Type B pancreatic cell (in vitro differentiated cells): ENCODE measurements at regions not wholly inside any gene's neighbourhood (a gene's known extent, or its start where the extent isn't known, plus 50 kb on each side); places are given as distances from the start of the nearest gene placed in this dataset.

Source experiments
- DNase-seq: peaks from one replicate; pipeline ENCODE4 v3.0.0; 2021; ENCODE audit warnings: mixed read lengths; ENCODE audit not compliant: unreplicated experiment; ENCODE audit errors: extremely low spot score
- H3K27ac Mint-ChIP-seq: 2 replicates; pipeline ENCODE4 v1.8.0; 2021; ENCODE audit warnings: mild to moderate bottlenecking, mixed read lengths
- H3K27me3 Mint-ChIP-seq: 2 replicates; pipeline ENCODE4 v1.8.0; 2021; ENCODE audit warnings: mixed read lengths
- H3K36me3 Mint-ChIP-seq: 2 replicates; pipeline ENCODE4 v1.8.0; 2021; ENCODE audit warnings: mixed read lengths
- H3K4me1 Mint-ChIP-seq: one replicate; pipeline ENCODE4 v1.8.0; 2021; ENCODE audit warnings: mixed read lengths; ENCODE audit not compliant: unreplicated experiment
- H3K4me3 Mint-ChIP-seq: 2 replicates; pipeline ENCODE4 v1.8.0; 2021; ENCODE audit warnings: mild to moderate bottlenecking, mixed read lengths
- H3K9me3 Mint-ChIP-seq: 2 replicates; pipeline ENCODE4 v1.8.0; 2021; ENCODE audit warnings: mixed read lengths
- CTCF ChIP-seq: fragments of 200-600 bp; sonication (generic); conservative IDR thresholded peaks from 2 replicates; pipeline ENCODE4 v1.5.0; 2021; ENCODE audit warnings: antibody characterized with exemption, mild to moderate bottlenecking

DNA sequence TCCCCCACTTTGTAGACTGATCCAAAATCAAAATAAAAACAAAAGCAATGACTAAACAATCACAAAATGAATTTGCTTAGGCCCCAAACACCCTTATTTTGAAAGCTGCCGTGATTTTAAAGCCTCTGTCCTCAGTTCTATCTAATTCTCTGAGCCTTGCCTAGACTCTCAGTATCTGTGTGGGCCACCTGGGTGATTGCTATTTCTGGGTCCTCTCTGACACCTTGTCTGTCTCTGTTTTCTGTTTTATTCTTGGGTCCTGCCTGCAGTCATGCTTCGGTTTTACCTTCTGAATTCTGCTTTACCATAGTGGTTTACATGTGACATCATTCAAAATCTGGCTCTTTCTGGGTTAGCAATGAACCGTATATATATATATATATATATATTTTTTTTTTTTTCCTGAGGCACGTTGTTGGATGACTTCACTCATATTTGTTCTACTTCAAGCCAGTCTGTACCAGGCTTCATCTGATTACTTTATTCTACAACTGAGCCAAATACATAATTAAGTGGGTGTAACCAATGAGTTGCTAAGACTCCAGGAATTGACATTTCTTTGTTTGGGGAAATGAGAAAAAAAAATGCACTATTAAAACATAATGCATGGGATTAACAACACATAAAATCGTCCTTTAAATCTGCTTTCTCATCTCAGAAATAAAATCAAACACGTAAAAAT lies 710.7 kb upstream of the SLIT2 start:
- H3K36me3 Mint-ChIP-seq: no peaks in the 10 kb centered on the region
- no peak for DNase-seq
- no peak overlapping the region for H3K4me3 Mint-ChIP-seq
- no peak for TF ChIP-seq CTCF
- H3K4me1 Mint-ChIP-seq: no peaks in the 10 kb centered on the region
- H3K27ac Mint-ChIP-seq: no peak overlapping the region
- H3K27me3 Mint-ChIP-seq: no peaks in the 10 kb centered on the region
- peaks cover 5% of the 10 kb centered on the region for H3K9me3 Mint-ChIP-seq

GRCh38 chr4:19539201-19539600 lies 712.5 kb upstream of the SLIT2 start:
- Mint-ChIP-seq H3K27ac (no peak overlapping the region), H3K4me3 (no peak overlapping the region), H3K27me3 (no peaks in the 10 kb centered on the region), H3K36me3 (no peaks in the 10 kb centered on the region), H3K9me3 (peaks cover 5% of the 10 kb centered on the region), H3K4me1 (no peaks in the 10 kb centered on the region)
- TF ChIP-seq CTCF: no peak
- no peak for DNase-seq

GRCh38 chr4:19534159-19534558 lies 717.5 kb upstream of the SLIT2 start:
- Mint-ChIP-seq H3K36me3 (no peaks in the 10 kb centered on the region), H3K9me3 (peaks cover 2% of the 10 kb centered on the region), H3K4me1 (peaks cover 6% of the 10 kb centered on the region), H3K4me3 (no peak overlapping the region), H3K27me3 (no peaks in the 10 kb centered on the region), H3K27ac (no peak overlapping the region)
- no peak for TF ChIP-seq CTCF
- DNase-seq: no peak

DNA sequence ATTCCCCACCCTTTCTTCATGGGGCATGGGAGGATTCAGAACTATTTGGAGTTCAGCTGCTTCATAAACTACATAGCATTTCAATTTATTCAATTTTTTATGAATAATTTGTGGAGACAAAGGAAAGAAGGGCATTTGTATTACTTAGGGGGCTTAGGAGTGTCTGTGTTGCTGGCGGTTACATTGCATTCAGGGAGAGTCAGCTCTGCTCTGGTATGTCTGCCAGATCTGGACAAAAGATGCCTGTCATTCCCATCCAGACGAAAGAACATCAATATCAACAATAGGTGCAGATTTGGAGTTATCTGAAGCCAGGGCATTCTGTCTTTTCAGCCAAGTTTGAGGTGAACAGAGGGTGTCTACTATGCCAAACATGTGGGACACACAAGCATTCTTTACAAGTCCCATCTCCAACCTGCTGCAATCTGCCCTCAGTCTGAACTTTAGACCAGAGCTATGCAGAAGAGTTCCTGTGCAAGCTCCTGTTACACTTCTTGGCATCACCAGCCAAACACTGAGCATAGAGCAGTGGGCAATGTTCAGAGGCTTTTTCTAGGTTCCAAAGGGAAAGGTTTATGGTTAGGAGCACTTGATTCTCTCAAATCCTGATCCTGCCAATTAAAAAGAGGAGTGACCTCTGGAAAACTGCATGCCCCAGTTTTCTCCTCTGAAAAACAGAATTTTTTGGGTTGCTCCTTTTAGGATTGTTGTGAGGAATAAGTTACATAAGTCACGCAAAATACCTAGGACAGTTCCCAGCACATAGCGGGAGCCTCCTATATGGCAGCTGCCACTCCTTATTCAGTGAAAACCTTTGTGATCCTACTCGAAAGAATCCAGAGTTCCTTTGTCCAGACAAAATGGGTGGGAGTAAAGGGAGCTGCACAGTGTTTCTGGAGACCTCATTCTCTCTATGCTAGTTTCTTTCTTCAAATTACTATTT lies 719.5 kb upstream of the SLIT2 start:
- no peak overlapping the region for H3K4me3 Mint-ChIP-seq
- no peaks in the 10 kb centered on the region for H3K9me3 Mint-ChIP-seq
- DNase-seq: no peak
- H3K27me3 Mint-ChIP-seq: no peaks in the 10 kb centered on the region
- peaks cover 6% of the 10 kb centered on the region for H3K4me1 Mint-ChIP-seq
- no peak for TF ChIP-seq CTCF
- no peak overlapping the region for H3K27ac Mint-ChIP-seq
- H3K36me3 Mint-ChIP-seq: no peaks in the 10 kb centered on the region

GRCh38 chr4:19523964-19524363 lies 727.7 kb upstream of the SLIT2 start:
- no peaks in the 10 kb centered on the region for H3K27me3 Mint-ChIP-seq

More at GRCh38 chr4:19523964-19524363, 727.7 kb upstream of the SLIT2 start:
- H3K4me1 Mint-ChIP-seq: no peaks in the 10 kb centered on the region
- H3K9me3 Mint-ChIP-seq: no peaks in the 10 kb centered on the region
- no peak for DNase-seq
- no peaks in the 10 kb centered on the region for H3K36me3 Mint-ChIP-seq
- no peak overlapping the region for H3K4me3 Mint-ChIP-seq
- TF ChIP-seq CTCF: no peak
- H3K27ac Mint-ChIP-seq: no peak overlapping the region
